CD4-positive, alpha-beta T cell treated with Interferon gamma for 1 hour (primary cell): ENCODE measurements at regions not wholly inside any gene's neighbourhood (a gene's known extent, or its start where the extent isn't known, plus 50 kb on each side); places are given as distances from the start of the nearest gene placed in this dataset.

Experiments
- DNase-seq: peaks from one replicate; pipeline ENCODE4 v3.0.0-alpha.2; 2020

GRCh38 chrX:39527025-39527424 lies 570.7 kb downstream of the BCOR start:
- DNase-seq: no peak

- no peak for DNase-seq
Measured at GRCh38 chrX:39528161-39528916, 569.4 kb downstream of the BCOR start.

DNA sequence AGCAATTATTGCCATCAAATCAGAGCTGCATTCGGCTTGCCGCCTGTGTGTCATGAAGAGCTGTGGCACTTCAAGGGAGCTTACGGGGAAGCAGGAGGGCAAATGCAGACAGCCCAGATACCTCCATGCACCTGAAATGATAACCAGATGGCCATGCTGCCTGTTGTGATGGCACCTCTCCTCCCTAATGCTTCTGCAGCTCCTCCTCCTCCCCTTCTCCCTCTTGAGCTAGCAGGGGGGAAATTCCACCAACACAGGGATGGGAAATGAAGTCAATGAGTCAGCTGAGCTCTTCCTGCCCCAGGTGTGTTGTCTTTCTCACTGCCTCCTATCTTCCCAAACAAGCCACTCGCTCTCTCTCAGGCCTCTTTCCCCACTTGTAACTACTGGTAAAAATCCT lies 565.0 kb downstream of the BCOR start:
- DNase-seq: no peak

DNA sequence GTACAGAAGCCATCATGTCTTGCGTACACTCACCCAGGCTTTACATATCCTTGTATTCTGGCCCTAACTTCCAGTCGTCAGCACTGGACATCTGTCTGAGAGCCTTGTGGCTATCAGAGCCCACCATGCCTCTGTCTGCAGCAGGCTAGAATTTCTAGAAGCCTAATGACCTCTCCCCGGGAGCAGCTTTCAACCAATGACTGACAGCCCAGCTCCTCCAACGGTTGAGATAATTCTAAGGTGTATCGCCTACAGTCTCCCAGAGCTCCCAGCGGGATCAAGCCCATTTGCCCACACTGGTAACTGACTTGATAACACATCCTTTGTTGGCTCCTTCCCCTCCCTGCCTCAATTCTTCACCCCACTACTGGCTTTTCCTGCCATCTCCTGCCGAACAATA lies 562.8 kb downstream of the BCOR start:
- no peak for DNase-seq

GRCh38 chrX:39536211-39536610 lies 561.5 kb downstream of the BCOR start:
- no peak for DNase-seq

DNA sequence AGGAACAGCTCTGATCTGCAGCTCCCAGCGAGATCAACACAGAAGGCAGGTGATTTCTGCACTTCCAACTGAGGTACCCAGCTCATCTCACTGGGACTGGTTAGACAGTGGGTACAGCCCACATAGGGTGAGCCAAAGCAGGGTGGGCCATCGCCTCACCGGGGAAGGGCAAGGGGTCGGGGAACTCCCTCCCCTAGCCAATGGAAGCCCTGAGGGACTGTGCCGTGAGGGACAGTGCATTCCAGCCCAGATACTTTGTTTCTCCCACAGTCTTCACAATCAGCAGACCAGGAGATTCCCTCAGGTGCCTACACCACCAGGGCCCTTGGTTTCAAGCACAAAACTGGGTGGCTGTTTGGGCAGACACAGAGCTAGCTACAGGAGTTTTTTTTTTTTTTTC lies 555.9 kb downstream of the BCOR start:
- no peak for DNase-seq

DNA sequence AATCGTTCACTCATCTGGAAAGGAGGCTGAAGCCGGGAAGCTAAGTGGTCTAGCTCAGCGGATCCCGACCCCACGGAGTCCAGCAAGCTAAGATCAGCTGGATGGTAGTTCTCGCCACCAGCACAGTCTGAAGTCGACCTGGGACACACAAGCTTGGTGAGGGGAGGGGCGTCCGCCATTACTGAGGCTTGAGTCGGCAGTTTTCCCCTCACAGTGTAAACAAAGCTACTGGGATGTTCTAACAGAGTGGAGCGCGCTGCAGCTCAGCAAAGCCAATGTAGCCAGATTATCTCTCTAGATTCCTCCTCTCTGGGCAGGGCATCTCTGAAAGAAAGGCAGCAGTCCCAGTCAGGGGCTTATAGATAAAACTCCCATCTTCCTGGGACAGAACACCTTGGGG lies 555.4 kb downstream of the BCOR start:
- DNase-seq: no peak

- DNase-seq: no peak
Measured at GRCh38 chrX:39550795-39551361, 546.9 kb downstream of the BCOR start.

DNA sequence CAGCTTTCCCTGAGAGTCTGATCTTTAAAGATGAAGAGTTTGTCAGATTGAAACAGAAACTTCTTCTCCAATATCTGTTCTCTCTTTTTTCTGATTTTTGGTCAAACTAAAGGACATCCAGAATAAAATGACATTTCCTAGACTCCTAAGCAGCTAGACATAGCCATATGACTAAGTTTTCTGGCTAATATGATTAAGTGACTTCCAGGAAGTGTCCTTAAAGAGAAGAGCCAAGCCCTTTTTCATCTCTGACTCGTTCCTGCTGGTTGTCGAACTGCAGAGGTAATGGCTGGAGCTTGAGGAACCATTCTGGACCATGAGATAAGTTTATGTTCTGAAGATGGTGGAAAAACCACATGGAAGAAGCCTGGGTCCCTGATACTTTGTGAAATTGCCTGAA lies 546.0 kb downstream of the BCOR start:
- DNase-seq: no peak

GRCh38 chrX:39555431-39555830 lies 542.3 kb downstream of the BCOR start:
- DNase-seq: no peak

DNA sequence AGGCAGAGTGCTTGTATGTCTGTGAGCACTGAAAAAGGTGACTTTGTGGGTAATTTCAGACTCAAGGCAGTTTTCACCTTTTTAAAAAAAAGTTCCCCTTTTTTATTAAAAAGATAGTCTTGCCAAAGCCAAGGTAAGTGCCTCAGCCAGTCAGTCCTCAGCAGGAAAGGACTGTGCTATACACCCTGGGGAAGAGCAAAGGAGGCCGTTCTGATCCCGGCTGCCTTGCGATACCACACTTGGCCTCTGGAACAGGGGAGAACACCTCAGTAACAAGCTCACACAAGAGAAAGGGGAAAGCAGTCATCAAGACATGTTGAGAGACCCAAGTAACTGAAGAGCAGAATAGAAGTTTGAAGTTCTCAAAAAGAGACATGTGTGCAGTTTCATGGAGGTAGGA lies 541.7 kb downstream of the BCOR start:
- no peak for DNase-seq

GRCh38 chrX:39559229-39559628 lies 538.5 kb downstream of the BCOR start:
- no peak for DNase-seq

DNA sequence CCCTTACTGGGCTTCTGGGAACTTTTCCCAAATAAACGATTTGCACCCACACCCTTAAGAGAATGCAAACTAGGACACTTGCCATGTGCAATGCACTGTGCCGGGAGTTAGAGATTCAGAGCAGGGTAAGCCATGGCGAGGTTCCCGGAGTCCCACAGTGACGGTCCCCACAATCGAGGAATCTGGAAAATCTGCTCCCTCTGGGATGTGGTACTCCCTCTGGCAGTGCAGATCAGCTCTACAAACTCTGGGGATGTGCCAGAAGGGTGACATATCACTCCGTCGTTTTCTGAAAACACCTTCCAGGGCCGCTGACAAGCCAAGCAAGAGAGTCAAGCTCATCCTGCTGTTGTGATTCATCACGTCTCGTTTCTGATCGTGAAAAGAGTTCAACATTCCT lies 537.5 kb downstream of the BCOR start:
- no peak for DNase-seq

DNA sequence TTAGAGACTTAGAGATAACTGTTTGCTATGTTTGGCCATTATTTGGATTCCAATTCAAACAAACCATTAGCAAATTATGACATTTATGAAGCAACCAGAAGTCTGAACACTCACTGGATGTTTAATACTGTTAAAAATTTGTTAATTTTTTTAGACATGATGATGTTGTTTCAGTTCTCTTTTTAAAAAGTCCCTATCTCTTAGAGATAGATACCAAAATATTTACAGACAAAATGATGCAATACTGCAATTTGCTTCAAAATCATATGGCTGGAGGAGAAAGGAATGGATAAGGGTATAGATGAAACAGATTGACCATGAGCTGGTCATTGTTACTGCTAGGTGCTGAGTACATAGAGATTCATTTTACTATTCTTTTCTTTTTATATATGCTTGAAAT lies 534.6 kb downstream of the BCOR start:
- no peak for DNase-seq

DNA sequence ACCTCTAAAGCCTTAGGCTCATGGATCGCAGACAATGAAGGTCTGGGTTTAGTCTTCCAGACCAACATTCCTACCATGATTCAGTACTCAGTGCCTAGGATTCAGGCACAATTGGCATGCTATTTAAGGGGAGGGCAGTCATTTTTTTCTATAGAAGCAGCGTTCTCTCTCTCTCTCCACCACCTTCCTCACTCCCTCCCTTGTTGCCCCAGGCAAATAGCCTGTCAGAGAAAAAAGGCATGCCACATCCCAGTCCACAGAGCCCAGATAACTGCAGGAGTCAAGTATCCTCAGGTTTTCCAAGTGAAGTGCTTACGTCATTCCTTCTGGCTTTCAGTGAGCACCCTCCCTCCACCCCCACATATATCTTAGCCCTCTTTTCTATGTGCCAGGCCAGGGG lies 533.0 kb downstream of the BCOR start:
- DNase-seq: no peak

GRCh38 chrX:39574178-39574577 lies 523.6 kb downstream of the BCOR start:
- DNase-seq: no peak

DNA sequence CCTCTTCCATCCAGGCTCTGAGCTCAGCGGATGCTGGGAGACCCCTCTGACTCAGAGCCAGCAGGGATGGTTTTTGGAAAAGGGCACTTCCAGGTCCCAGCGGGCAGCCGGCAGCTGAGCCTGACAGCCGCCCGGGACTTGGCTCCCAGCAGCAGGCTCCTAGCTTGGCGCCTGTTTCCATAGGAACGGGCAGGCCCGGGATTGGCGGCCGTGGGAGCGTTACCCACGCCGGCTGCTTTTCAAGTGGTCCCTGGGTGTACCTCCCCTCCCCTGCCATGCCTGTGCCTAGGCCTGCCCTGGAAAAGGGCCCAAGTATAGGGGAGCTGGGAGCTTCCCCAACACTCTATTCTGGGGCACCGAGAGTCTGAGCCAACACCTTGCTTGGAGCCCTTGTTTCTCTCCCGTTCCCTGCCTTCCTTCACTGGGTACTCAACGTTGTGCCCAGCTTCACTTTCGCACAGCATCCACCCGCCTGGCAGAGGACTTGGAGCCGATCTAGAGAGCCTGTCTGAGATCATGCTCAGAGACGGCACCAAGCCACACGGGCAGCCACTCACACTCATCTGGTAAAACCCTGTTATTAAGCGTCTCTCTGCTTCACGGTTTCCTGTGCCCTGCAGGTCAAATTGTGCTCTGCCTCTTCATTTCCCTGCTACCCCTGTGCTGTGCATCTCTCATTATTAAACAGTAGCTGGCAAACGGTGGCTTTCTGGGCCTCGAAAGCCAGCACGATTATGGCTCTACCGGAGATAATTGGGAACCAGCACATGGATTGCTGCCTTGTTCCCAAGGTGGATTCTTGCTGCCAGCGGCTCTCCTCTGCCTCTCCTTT lies 521.5 kb downstream of the BCOR start:
- no peak for DNase-seq

- DNase-seq: no peak
Measured at GRCh38 chrX:39577206-39577984, 520.4 kb downstream of the BCOR start.

DNA sequence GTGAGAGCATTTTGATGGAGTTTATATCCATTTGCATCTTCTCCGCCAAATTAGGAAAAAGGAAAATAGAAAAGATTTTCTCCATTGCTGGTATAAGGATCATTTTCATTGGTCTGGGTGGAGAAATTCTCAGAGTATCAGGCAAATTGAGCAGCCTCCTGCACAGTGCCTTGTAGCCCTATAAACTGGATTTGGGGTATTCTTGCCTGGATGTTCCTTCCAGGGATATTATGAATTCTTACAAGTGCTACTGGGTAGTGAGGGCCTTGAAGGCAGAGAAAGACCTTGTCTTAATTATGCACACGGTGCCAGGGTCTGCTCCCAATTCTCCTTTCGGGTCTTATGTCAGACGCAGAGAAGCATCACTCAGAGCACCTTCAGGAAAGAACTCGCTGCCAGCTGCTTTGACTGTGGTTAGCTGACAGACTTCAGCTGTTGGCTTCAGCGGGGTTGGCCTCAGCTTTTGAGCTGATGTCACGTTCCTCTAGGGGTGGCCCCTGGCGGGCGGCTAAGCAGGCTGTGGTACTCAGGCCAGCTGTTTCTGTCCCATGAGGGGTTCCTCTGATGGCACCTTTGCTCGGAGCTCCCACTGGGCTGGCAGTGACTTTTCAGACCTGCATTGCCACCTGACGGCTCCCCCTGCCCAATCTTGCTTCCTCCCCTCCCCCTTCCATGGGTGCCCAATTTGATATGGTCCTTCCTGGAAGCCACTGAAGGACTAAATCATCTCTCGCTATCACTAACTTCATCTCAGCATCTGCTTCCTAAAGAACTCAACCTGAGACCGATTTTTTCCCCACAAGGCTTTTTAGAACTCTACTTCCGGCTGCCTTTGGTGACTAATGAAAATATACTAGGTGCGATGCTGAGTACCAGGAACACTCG lies 519.5 kb downstream of the BCOR start:
- peak; percentile 22 for DNase-seq

GRCh38 chrX:39580043-39580442 lies 517.7 kb downstream of the BCOR start:
- DNase-seq: no peak

DNA sequence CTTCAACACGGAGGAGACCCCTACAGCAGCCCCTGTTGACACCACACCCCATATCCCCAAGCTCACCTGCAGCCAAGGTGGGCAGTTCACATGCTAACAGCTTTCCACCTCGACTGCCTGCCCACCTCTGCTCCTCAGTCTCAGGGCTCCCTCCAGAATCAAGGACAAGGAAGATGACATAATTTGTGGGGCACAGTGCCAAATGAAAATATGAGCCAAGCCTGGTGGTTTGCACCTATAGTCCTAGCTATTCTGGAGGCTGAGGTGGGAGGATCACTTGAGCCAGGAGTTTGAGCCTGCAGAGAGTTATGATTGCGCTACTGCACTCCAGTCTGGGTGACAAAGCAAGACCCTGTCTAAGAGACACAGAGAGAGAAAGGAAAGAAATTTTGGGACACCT lies 516.3 kb downstream of the BCOR start:
- no peak for DNase-seq

DNA sequence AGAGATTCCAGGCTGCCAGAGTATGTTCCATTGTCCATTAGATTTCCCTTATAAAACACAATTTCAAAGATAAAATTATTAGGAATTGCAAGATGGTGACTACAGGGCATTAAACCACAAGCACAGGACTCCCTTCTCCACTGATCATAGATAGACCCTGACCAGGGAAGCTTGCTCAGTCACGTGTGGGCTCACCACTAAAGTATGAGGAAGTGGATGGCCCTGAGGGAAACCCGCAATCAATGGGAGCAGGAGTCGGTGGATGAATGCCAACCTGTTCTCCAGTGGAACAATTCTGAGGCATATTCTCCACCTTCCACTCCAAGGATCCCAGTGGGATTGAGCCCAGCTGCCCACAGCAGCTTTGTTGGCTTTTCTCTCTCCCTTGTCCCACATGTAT lies 515.7 kb downstream of the BCOR start:
- DNase-seq: no peak
